Natural killer cell (primary cell): ENCODE measurements at regions not wholly inside any gene's neighbourhood (a gene's known extent, or its start where the extent isn't known, plus 50 kb on each side); places are given as distances from the start of the nearest gene placed in this dataset.

Experiments
- ATAC-seq, 3 donors: fragments of 150-1000 bp in 2 of 3; fragments of 200-7000 bp in 1 of 3; cut with Tn5 transposase; 1 replicate in 1 of 3; 2 replicates in 2 of 3; pipeline ENCODE4 v1.10.0; 2021; ENCODE audit warnings: mild to moderate bottlenecking in 2 of 3, moderate library complexity in 2 of 3
- DNase-seq, 2 donors: peaks; one replicate each; pipeline versions ENCODE4 v3.0.0 to v3.0.0-alpha.2; 2013 to 2021; ENCODE audit warnings: mixed read lengths in 1 of 2
- H3K27ac ChIP-seq: one replicate; pipeline ENCODE4 v1.5.1; 2013; ENCODE audit warnings: mild to moderate bottlenecking, low read length
- H3K27me3 ChIP-seq: one replicate; pipeline ENCODE4 v1.6.1; 2013; ENCODE audit warnings: low read length; ENCODE audit not compliant: control insufficient read depth, insufficient read depth
- H3K36me3 ChIP-seq: one replicate; pipeline ENCODE4 v1.6.1; 2013; ENCODE audit warnings: low read length; ENCODE audit not compliant: control insufficient read depth, insufficient read depth
- H3K4me1 ChIP-seq: one replicate; pipeline ENCODE4 v1.6.1; 2013; ENCODE audit warnings: low read length; ENCODE audit not compliant: control insufficient read depth, insufficient read depth
- H3K4me3 ChIP-seq: one replicate; pipeline ENCODE4 v1.5.1; 2013; ENCODE audit warnings: low read length
- H3K9me3 ChIP-seq: one replicate; pipeline ENCODE4 v1.6.1; 2013; ENCODE audit warnings: low read length; ENCODE audit not compliant: control insufficient read depth, insufficient read depth
- H3K27ac Mint-ChIP-seq, 2 donors: one replicate each; pipeline ENCODE4 v1.8.0; 2022; ENCODE audit warnings: mild to moderate bottlenecking in 2 of 2, mixed read lengths in 2 of 2, moderate library complexity in 1 of 2
- H3K27me3 Mint-ChIP-seq, 2 donors: one replicate each; pipeline ENCODE4 v1.8.0; 2022; ENCODE audit warnings: low read depth in 2 of 2, mixed read lengths in 2 of 2
- H3K36me3 Mint-ChIP-seq: one replicate; pipeline ENCODE4 v1.8.0; 2022; ENCODE audit warnings: mixed read lengths
- H3K4me1 Mint-ChIP-seq, 2 donors: one replicate each; pipeline ENCODE4 v1.8.0; 2022; ENCODE audit warnings: mixed read lengths in 2 of 2
- H3K4me3 Mint-ChIP-seq: one replicate; pipeline ENCODE4 v1.8.0; 2022; ENCODE audit warnings: mild to moderate bottlenecking, moderate library complexity, mixed read lengths
- H3K9me3 Mint-ChIP-seq, 2 donors: one replicate each; pipeline ENCODE4 v1.8.0; 2022; ENCODE audit warnings: mixed read lengths in 2 of 2
- CTCF ChIP-seq: fragments of 200-600 bp; IDR thresholded peaks from one replicate; pipeline ENCODE4 v1.8.0; 2022; ENCODE audit warnings: antibody characterized with exemption
- WGBS: methylation state at CpG from one replicate; pipeline ENCODE4 v1.1.7; 2013; ENCODE audit warnings: missing lambda C conversion rate; ENCODE audit not compliant: insufficient coverage; 5-methylcytosine and 5-hydroxymethylcytosine counted together
- intact Hi-C: fragments of 100-400 bp; cut with micrococcal nuclease; formaldehyde crosslinking; loops from one replicate; pipeline ENCODE4 v1.14.2; 2022

- Histone ChIP-seq H3K9me3 (no peaks in the 10 kb centered on the region), H3K27ac (no peak overlapping the region), H3K36me3 (no peaks in the 10 kb centered on the region), H3K4me3 (no peak overlapping the region), H3K4me1 (no peaks in the 10 kb centered on the region), H3K27me3 (no peaks in the 10 kb centered on the region)
- Mint-ChIP-seq H3K9me3 (peaks cover 0 to 2% of the 10 kb centered on the region in 2 donors), H3K27me3 (no peaks in the 10 kb centered on the region), H3K27ac (no peak overlapping the region), H3K4me1 (no peaks in the 10 kb centered on the region), H3K36me3 (no peaks in the 10 kb centered on the region), H3K4me3 (no peak overlapping the region)
- intact Hi-C loops = no loop called here
- no peak for DNase-seq
- WGBS = 74% methylated on average over 2 of the region's 2 CpGs
- ATAC-seq = no peak
- no peak for TF ChIP-seq CTCF
Measured at GRCh38 chr10:2173327-2173726, 436.0 kb upstream of the ADARB2 start.

GRCh38 chr10:2165771-2166460 lies 428.6 kb upstream of the ADARB2 start:
- TF ChIP-seq CTCF = no peak
- 85% methylated on average over 18 of the region's 18 CpGs for WGBS

GRCh38 chr10:2150288-2150687 lies 413.0 kb upstream of the ADARB2 start:
- no peaks in the 10 kb centered on the region for H3K36me3 Mint-ChIP-seq
- no peak for ATAC-seq
- no peaks in the 10 kb centered on the region for H3K9me3 ChIP-seq
- no peaks in the 10 kb centered on the region for H3K36me3 ChIP-seq
- no peak for TF ChIP-seq CTCF
- no peak overlapping the region for H3K27ac Mint-ChIP-seq
- H3K27ac ChIP-seq = no peak overlapping the region
- intact Hi-C loops = no loop called here
- WGBS = 84% methylated on average over 4 of the region's 4 CpGs
- DNase-seq = no peak
- no peaks in the 10 kb centered on the region for H3K4me1 Mint-ChIP-seq
- no peaks in the 10 kb centered on the region for H3K27me3 Mint-ChIP-seq
- H3K4me3 ChIP-seq = no peak overlapping the region
- H3K27me3 ChIP-seq = no peaks in the 10 kb centered on the region
- H3K4me1 ChIP-seq = no peaks in the 10 kb centered on the region
- H3K9me3 Mint-ChIP-seq = peaks cover 0 to 2% of the 10 kb centered on the region in 2 donors
- no peak overlapping the region for H3K4me3 Mint-ChIP-seq

More at GRCh38 chr10:2165771-2166460, 428.6 kb upstream of the ADARB2 start:
- Mint-ChIP-seq H3K27ac (no peak overlapping the region), H3K9me3 (peaks cover 0 to 2% of the 10 kb centered on the region in 2 donors), H3K4me1 (no peaks in the 10 kb centered on the region), H3K27me3 (peaks cover 0 to 3% of the 10 kb centered on the region in 2 donors), H3K4me3 (no peak overlapping the region), H3K36me3 (no peaks in the 10 kb centered on the region)
- Histone ChIP-seq H3K27ac (no peak overlapping the region), H3K36me3 (no peaks in the 10 kb centered on the region), H3K4me3 (no peak overlapping the region), H3K9me3 (no peaks in the 10 kb centered on the region), H3K4me1 (no peaks in the 10 kb centered on the region), H3K27me3 (no peaks in the 10 kb centered on the region)
- DNase-seq = no peak
- intact Hi-C loops = no loop called here
- no peak for ATAC-seq

GRCh38 chr10:2145926-2146478 lies 408.7 kb upstream of the ADARB2 start:
- H3K27ac Mint-ChIP-seq = no peak overlapping the region
- peaks cover 0 to 2% of the 10 kb centered on the region in 2 donors for H3K9me3 Mint-ChIP-seq
- Histone ChIP-seq H3K27ac (no peak overlapping the region), H3K4me1 (no peaks in the 10 kb centered on the region), H3K9me3 (no peaks in the 10 kb centered on the region), H3K4me3 (no peak overlapping the region), H3K36me3 (no peaks in the 10 kb centered on the region), H3K27me3 (no peaks in the 10 kb centered on the region)
- no peaks in the 10 kb centered on the region for H3K36me3 Mint-ChIP-seq
- ATAC-seq (no peak), DNase-seq (no peak)
- intact Hi-C loops = no loop called here
- TF ChIP-seq CTCF = no peak
- WGBS = 88% methylated on average over 18 of the region's 18 CpGs
- H3K27me3 Mint-ChIP-seq = no peaks in the 10 kb centered on the region
- no peak overlapping the region for H3K4me3 Mint-ChIP-seq
- no peaks in the 10 kb centered on the region for H3K4me1 Mint-ChIP-seq
